NCI-H2029 treated with DMSO at 0.1 percent for 48 hours (cell line): ENCODE measurements at regions not wholly inside any gene's neighbourhood (a gene's known extent, or its start where the extent isn't known, plus 50 kb on each side); places are given as distances from the start of the nearest gene placed in this dataset.
"Not testable (repeated sequence)": the region's sequence is repeated elsewhere in the genome, so short reads cannot be mapped to it uniquely, and the experiment has no call there.

Source experiments
- DNase-seq: peaks from one replicate; lab custom pipeline; 2025; lab: John Stamatoyannopoulos, UW

- no peak for DNase-seq
These were observed 97.9 kb downstream of the DLEU7 start for GRCh38 chr13:50745542-50746115.

- DNase-seq = no peak
These were observed 95.6 kb downstream of the DLEU7 start for GRCh38 chr13:50747737-50748350.

GRCh38 chr13:50753221-50753620 lies 90.3 kb downstream of the DLEU7 start:
- not testable (repeated sequence) for DNase-seq

GRCh38 chr13:50755862-50756685 lies 87.4 kb downstream of the DLEU7 start:
- not testable (repeated sequence) for DNase-seq

GRCh38 chr13:50757008-50757407 lies 86.5 kb downstream of the DLEU7 start:
- no peak for DNase-seq

- no peak for DNase-seq
These were observed 84.7 kb downstream of the DLEU7 start for GRCh38 chr13:50758796-50759195.

- DNase-seq = no peak
These were observed 82.7 kb downstream of the DLEU7 start for GRCh38 chr13:50760751-50761150.

GRCh38 chr13:50761406-50761805 lies 82.1 kb downstream of the DLEU7 start:
- DNase-seq = no peak

- no peak for DNase-seq
These were observed 80.4 kb downstream of the DLEU7 start for GRCh38 chr13:50762969-50763567.

- no peak for DNase-seq
These were observed 77.5 kb downstream of the DLEU7 start for GRCh38 chr13:50766013-50766412.

- DNase-seq = no peak
These were observed 76.8 kb downstream of the DLEU7 start for GRCh38 chr13:50766695-50767094.

GRCh38 chr13:50772881-50773280 lies 70.6 kb downstream of the DLEU7 start:
- not testable (repeated sequence) for DNase-seq
